ENCODE measurements at regions not wholly inside any gene's neighbourhood (a gene's known extent, or its start where the extent isn't known, plus 50 kb on each side); places are given as distances from the start of the nearest gene placed in this dataset.

- Histone ChIP-seq H3K9me3 (no peaks in the 10 kb centered on the region), H3K36me3 (no peaks in the 10 kb centered on the region), H3K27ac (no peak overlapping the region), H3K4me3 (no peak overlapping the region), H3K27me3 (peaks cover 0 to 6% of the 10 kb centered on the region in 2 donors), H3K4me1 (no peaks in the 10 kb centered on the region)
- DNase-seq (no peak), ATAC-seq (peak; percentile 32)
- no peak for TF ChIP-seq CTCF (IDR thresholded peaks at IDR 0.05)
- intact Hi-C loops (cut with DNase I), result no loop called here
Observed at GRCh38 chr2:220078439-220078838, 451.0 kb downstream of the SLC4A3 start.

GRCh38 chr2:220079595-220079994, 452.2 kb downstream of the SLC4A3 start:
- no peak for TF ChIP-seq CTCF (IDR thresholded peaks at IDR 0.05)
- Histone ChIP-seq H3K9me3 (no peaks in the 10 kb centered on the region), H3K36me3 (no peaks in the 10 kb centered on the region), H3K27me3 (peaks cover 0 to 6% of the 10 kb centered on the region in 2 donors), H3K4me3 (no peak overlapping the region), H3K27ac (no peak overlapping the region), H3K4me1 (no peaks in the 10 kb centered on the region)
- ATAC-seq, result no peak
- DNase-seq, result no peak
- intact Hi-C loops (cut with DNase I), result no loop called here

GRCh38 chr2:220081171-220081570, 453.7 kb downstream of the SLC4A3 start:
- peak; percentile 41 for ATAC-seq
- Histone ChIP-seq H3K9me3 (no peaks in the 10 kb centered on the region), H3K4me3 (no peak overlapping the region), H3K27me3 (peaks cover 0 to 6% of the 10 kb centered on the region in 2 donors), H3K36me3 (no peaks in the 10 kb centered on the region), H3K27ac (no peak overlapping the region), H3K4me1 (no peaks in the 10 kb centered on the region)
- TF ChIP-seq CTCF (IDR thresholded peaks at IDR 0.05), result no peak
- DNase-seq, result no peak
- intact Hi-C loops (cut with DNase I), result no loop called here

DNA sequence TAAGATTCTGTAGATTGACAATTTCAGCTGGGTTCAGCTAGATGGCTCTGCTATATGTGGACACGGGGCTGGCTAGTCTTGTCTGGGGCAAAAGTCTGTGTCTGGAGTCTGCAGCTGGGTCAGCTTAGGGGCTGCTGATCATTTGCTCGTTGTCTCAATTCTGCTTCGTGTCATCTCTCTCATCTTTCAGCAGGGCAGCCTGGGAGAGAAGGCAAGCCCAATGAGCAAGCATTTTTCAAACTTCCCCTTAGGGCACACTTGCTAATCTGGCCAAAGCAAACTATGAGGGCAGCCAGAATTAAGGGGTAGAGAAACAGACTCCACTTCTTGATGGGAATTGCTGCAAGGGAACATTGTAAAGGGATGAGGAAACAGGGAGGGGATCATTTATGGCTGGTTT, 462.6 kb downstream of the SLC4A3 start:
- no peak for TF ChIP-seq CTCF (IDR thresholded peaks at IDR 0.05)
- no peaks in the 10 kb centered on the region for H3K4me1 ChIP-seq
- H3K27me3 ChIP-seq, result no peaks in the 10 kb centered on the region
- DNase-seq (no peak), ATAC-seq (no peak)
- no peak overlapping the region for H3K4me3 ChIP-seq
- H3K27ac ChIP-seq, result no peak overlapping the region
- intact Hi-C loops (cut with DNase I), result no loop called here
- no peaks in the 10 kb centered on the region for H3K36me3 ChIP-seq
- no peaks in the 10 kb centered on the region for H3K9me3 ChIP-seq

DNA sequence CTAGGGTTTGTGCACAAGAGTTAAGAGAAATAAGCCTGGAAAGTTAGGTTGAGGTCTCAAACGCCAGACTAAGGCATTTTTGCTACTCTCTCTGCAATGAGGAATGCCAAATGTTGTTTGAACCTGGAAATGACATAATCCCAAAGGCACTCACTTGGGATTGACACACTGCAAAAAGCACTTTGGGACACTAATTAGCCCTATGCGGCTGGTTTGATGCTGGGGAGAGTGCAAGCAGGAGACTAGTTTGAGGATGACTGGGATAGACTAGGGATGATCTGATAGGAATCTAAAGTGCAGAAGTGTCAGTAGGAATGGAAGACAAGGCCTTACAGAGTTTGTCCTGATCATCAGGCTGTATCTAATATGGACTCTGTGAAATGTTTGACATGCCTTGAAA, 469.0 kb downstream of the SLC4A3 start:
- intact Hi-C loops (cut with DNase I), result no loop called here
- DNase-seq, result no peak
- Histone ChIP-seq H3K4me1 (no peaks in the 10 kb centered on the region), H3K36me3 (no peaks in the 10 kb centered on the region), H3K27ac (no peak overlapping the region), H3K4me3 (no peak overlapping the region), H3K9me3 (no peaks in the 10 kb centered on the region), H3K27me3 (no peaks in the 10 kb centered on the region)
- no peak for ATAC-seq
- TF ChIP-seq CTCF (IDR thresholded peaks at IDR 0.05), result no peak
